Lower leg skin (tissue), 3 donors: ENCODE measurements at regions not wholly inside any gene's neighbourhood (a gene's known extent, or its start where the extent isn't known, plus 50 kb on each side); places are given as distances from the start of the nearest gene placed in this dataset.

Experiments used
- POLR2A ChIP-seq, 2 donors: fragments of 450-650 bp; IDR thresholded peaks; one replicate each; pipeline ENCODE4 v1.6.1; 2016 to 2017; ENCODE audit warnings: antibody characterized with exemption in 2 of 2, mild to moderate bottlenecking in 1 of 2, moderate library complexity in 1 of 2
- TF ChIP-seq, protein P1 (sequence below), 3 donors: fragments of 450-650 bp; IDR thresholded peaks; one replicate each; pipeline ENCODE4 v1.5.1; 2016; ENCODE audit warnings: antibody characterized with exemption in 3 of 3, mild to moderate bottlenecking in 3 of 3, moderate library complexity in 2 of 3

DNA sequence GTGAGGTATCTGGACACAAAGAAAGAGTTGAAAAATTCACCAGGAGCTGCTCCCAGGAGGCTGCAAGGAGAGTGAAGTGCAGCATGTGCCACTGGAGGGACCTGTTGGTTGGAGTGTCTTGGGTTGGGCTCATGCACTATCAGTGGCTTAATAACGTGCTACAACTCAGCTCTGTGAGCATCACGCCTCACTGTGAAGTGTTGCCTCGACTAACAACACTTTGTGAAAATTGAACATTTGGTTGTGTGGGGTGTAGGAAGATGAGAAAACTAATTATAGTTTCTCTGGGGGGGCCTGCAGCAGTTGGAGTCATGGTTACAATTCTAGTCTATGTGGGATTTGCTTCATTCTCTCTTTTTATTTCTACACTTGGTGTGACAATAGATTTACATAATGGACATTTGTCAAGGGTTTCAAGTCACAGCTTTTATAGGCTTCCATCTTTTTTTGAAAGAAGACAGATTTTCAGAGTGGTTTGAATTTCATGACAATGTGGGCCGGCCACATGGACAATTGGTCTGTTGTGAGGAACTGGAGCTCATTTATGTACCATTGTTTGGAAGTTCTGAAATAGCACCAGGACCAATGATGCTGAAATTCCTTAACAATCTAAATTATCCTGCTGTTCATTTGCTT lies 121.3 kb downstream of the RAMP3 start:
- TF ChIP-seq, protein P1, sequence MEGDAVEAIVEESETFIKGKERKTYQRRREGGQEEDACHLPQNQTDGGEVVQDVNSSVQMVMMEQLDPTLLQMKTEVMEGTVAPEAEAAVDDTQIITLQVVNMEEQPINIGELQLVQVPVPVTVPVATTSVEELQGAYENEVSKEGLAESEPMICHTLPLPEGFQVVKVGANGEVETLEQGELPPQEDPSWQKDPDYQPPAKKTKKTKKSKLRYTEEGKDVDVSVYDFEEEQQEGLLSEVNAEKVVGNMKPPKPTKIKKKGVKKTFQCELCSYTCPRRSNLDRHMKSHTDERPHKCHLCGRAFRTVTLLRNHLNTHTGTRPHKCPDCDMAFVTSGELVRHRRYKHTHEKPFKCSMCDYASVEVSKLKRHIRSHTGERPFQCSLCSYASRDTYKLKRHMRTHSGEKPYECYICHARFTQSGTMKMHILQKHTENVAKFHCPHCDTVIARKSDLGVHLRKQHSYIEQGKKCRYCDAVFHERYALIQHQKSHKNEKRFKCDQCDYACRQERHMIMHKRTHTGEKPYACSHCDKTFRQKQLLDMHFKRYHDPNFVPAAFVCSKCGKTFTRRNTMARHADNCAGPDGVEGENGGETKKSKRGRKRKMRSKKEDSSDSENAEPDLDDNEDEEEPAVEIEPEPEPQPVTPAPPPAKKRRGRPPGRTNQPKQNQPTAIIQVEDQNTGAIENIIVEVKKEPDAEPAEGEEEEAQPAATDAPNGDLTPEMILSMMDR (IDR thresholded peaks at IDR 0.05), result no peak
- TF ChIP-seq POLR2A (IDR thresholded peaks at IDR 0.05), result no peak
